Epithelial cell of proximal tubule (primary cell): ENCODE measurements at regions not wholly inside any gene's neighbourhood (a gene's known extent, or its start where the extent isn't known, plus 50 kb on each side); places are given as distances from the start of the nearest gene placed in this dataset.

Source experiments
- DNase-seq: peaks from one replicate; pipeline ENCODE4 v3.0.0-alpha.2; 2011; ENCODE audit warnings: low read depth
- H3K4me3 ChIP-seq: 2 replicates; pipeline ENCODE4 v1.5.1; 2011; ENCODE audit warnings: low read depth, mild to moderate bottlenecking, low read length
- CTCF ChIP-seq: conservative IDR thresholded peaks from 2 replicates; pipeline ENCODE4 v1.5.1; 2012; ENCODE audit warnings: low read depth, mild to moderate bottlenecking, low read length

- DNase-seq, result no peak
- no peak overlapping the region for H3K4me3 ChIP-seq
- TF ChIP-seq CTCF, result no peak
These were observed 255.7 kb downstream of the ARL6IP6 start for GRCh38 chr2:152974146-152974545.

- no peak for TF ChIP-seq CTCF
- H3K4me3 ChIP-seq, result no peak overlapping the region
- DNase-seq, result no peak
These were observed 253.3 kb downstream of the ARL6IP6 start for GRCh38 chr2:152971685-152972084.

- no peak overlapping the region for H3K4me3 ChIP-seq
- TF ChIP-seq CTCF, result no peak
- no peak for DNase-seq
These were observed 244.0 kb downstream of the ARL6IP6 start for GRCh38 chr2:152962446-152962845.

- DNase-seq, result no peak
- no peak overlapping the region for H3K4me3 ChIP-seq
- TF ChIP-seq CTCF, result no peak
These were observed 242.9 kb downstream of the ARL6IP6 start for GRCh38 chr2:152961351-152961750.

- DNase-seq, result no peak
- H3K4me3 ChIP-seq, result no peak overlapping the region
- no peak for TF ChIP-seq CTCF
These were observed 231.7 kb downstream of the ARL6IP6 start for GRCh38 chr2:152950126-152950525.

GRCh38 chr2:152944099-152944498 lies 225.7 kb downstream of the ARL6IP6 start:
- no peak for TF ChIP-seq CTCF
- DNase-seq, result no peak

GRCh38 chr2:152942940-152943440 lies 224.6 kb downstream of the ARL6IP6 start:
- no peak for DNase-seq
- no peak overlapping the region for H3K4me3 ChIP-seq
- no peak for TF ChIP-seq CTCF

More at GRCh38 chr2:152944099-152944498, 225.7 kb downstream of the ARL6IP6 start:
- H3K4me3 ChIP-seq, result no peak overlapping the region
